ENCODE measurements at regions not wholly inside any gene's neighbourhood (a gene's known extent, or its start where the extent isn't known, plus 50 kb on each side); places are given as distances from the start of the nearest gene placed in this dataset.

- no peak overlapping the region for H3K4me3 ChIP-seq (ENCODE audit: low read depth, low read length)
- TF ChIP-seq CTCF (conservative IDR thresholded peaks at IDR 0.05; ENCODE audit: low read depth, low read length): no peak
- no peak for DNase-seq (ENCODE audit: low read depth)
Observed at GRCh38 chr4:67141586-67141985, 403.7 kb downstream of the CENPC start.

DNA sequence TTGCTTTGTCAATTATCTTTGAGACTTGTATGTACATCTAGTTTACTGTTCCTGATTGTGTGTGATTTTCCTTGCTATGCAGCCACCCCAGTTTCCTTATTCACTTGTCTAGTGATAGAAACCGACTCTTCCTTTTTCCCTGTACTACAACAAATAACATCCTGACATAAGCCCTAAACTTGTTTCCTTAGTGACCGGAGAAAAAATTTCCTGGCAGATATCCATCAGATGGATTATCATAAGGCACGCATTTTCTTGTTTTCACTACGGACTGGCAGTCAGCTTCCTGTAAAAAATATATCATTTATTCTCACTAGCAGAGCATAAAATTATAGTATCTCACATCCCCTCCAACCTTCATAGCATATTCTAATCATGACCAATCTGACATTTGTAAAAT lies 410.7 kb downstream of the CENPC start:
- H3K4me3 ChIP-seq (ENCODE audit: low read depth, low read length): no peak overlapping the region
- DNase-seq (ENCODE audit: low read depth): no peak
- TF ChIP-seq CTCF (conservative IDR thresholded peaks at IDR 0.05; ENCODE audit: low read depth, low read length): no peak

- TF ChIP-seq CTCF (conservative IDR thresholded peaks at IDR 0.05; ENCODE audit: low read depth, low read length): no peak
- no peak overlapping the region for H3K4me3 ChIP-seq (ENCODE audit: low read depth, low read length)
- DNase-seq (ENCODE audit: low read depth): no peak
Observed at GRCh38 chr4:67133162-67133561, 412.1 kb downstream of the CENPC start.

DNA sequence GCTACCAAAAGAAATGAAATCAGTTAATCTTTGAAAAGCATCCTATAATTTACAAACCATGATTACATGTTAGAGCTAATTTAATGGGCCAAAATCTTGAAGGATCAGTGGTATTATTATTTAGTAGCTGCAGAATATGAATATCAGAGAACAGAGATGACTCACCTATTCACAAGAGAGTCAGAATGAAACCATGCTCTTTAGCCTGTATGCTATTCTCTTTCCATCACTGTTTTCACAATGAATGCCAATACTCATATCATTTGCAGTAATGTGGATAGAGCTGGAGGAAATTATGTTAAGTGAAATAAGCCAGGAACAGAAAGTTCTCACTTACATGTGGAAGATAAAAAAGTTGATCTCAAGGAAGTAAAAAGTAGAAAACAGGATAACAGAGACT lies 414.1 kb downstream of the CENPC start:
- no peak overlapping the region for H3K4me3 ChIP-seq (ENCODE audit: low read depth, low read length)
- TF ChIP-seq CTCF (conservative IDR thresholded peaks at IDR 0.05; ENCODE audit: low read depth, low read length): no peak
- DNase-seq (ENCODE audit: low read depth): no peak

DNA sequence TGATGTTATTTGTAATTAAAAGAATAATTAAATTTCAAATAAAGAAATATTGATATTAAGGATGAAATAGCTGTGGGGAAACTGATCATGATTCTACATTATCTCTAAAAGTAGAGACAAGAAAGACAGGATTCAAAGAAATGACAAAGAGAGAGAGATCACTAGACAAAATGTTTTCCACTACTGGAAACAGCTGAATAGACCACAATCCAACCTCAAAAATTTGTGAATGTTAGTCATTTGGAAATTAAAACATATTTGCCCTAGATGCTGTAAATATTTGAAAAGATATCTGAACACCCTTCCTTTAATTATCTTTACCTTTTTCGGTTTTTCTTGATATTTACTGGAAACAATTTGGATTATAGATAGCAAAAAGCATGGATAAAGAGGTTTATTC lies 414.9 kb downstream of the CENPC start:
- no peak overlapping the region for H3K4me3 ChIP-seq (ENCODE audit: low read depth, low read length)
- no peak for DNase-seq (ENCODE audit: low read depth)
- TF ChIP-seq CTCF (conservative IDR thresholded peaks at IDR 0.05; ENCODE audit: low read depth, low read length): no peak

GRCh38 chr4:67126570-67126969 lies 418.7 kb downstream of the CENPC start:
- no peak for DNase-seq (ENCODE audit: low read depth)
- no peak overlapping the region for H3K4me3 ChIP-seq (ENCODE audit: low read depth, low read length)
- TF ChIP-seq CTCF (conservative IDR thresholded peaks at IDR 0.05; ENCODE audit: low read depth, low read length): no peak

GRCh38 chr4:67125636-67126514 lies 419.4 kb downstream of the CENPC start:
- DNase-seq (ENCODE audit: low read depth): no peak
- H3K4me3 ChIP-seq (ENCODE audit: low read depth, low read length): no peak overlapping the region
- TF ChIP-seq CTCF (conservative IDR thresholded peaks at IDR 0.05; ENCODE audit: low read depth, low read length): no peak

All from choroid plexus epithelial cell (primary cell).